ENCODE measurements at regions not wholly inside any gene's neighbourhood (a gene's known extent, or its start where the extent isn't known, plus 50 kb on each side); places are given as distances from the start of the nearest gene placed in this dataset.

GRCh38 chr20:23233341-23233740, 117.2 kb upstream of the NXT1 start:
- H3K27me3 ChIP-seq (ENCODE audit: insufficient read depth, low read length): no peaks in the 10 kb centered on the region
- Mint-ChIP-seq H3K27ac (no peak overlapping the region), H3K4me3 (no peak overlapping the region), H3K27me3 (peaks cover 0 to 1% of the 10 kb centered on the region in 2 donors), H3K36me3 (no peaks in the 10 kb centered on the region), H3K4me1 (no peaks in the 10 kb centered on the region), H3K9me3 (peaks cover 3 to 47% (median 19%) of the 10 kb centered on the region in 8 donors)
- intact Hi-C loops (cut with micrococcal nuclease): no loop called here
- H3K9me3 ChIP-seq (ENCODE audit: control insufficient read depth in 1 of 2, low read length in 2 of 2): peaks cover 0 to 8% of the 10 kb centered on the region in 2 donors
- POLR2A ChIA-PET (ENCODE audit: partially characterized antibody): no interaction called here
- no peaks in the 10 kb centered on the region for H3K4me1 ChIP-seq (ENCODE audit: insufficient read depth, low read length)
- no peak for DNase-seq
- H3K36me3 ChIP-seq (ENCODE audit: insufficient read depth, low read length): no peaks in the 10 kb centered on the region
- CTCF ChIA-PET (ENCODE audit: partially characterized antibody): no interaction called here
- no peak overlapping the region for H3K4me3 ChIP-seq (ENCODE audit: low read length in 2 of 2)
- no peak overlapping the region for H3K27ac ChIP-seq (ENCODE audit: low read depth, low read length)

- POLR2A ChIA-PET (ENCODE audit: partially characterized antibody): no interaction called here
- no peak for DNase-seq
- Mint-ChIP-seq H3K4me3 (no peak overlapping the region), H3K36me3 (no peaks in the 10 kb centered on the region), H3K27me3 (peaks cover 0 to 1% of the 10 kb centered on the region in 2 donors), H3K4me1 (no peaks in the 10 kb centered on the region), H3K9me3 (peaks cover 3 to 42% (median 17%) of the 10 kb centered on the region in 8 donors), H3K27ac (no peak overlapping the region)
- intact Hi-C loops (cut with micrococcal nuclease): no loop called here
- no peaks in the 10 kb centered on the region for H3K4me1 ChIP-seq (ENCODE audit: insufficient read depth, low read length)
- CTCF ChIA-PET (ENCODE audit: partially characterized antibody): no interaction called here
- H3K36me3 ChIP-seq (ENCODE audit: insufficient read depth, low read length): no peaks in the 10 kb centered on the region
- H3K27ac ChIP-seq (ENCODE audit: low read depth, low read length): no peak overlapping the region
- peaks cover 0 to 8% of the 10 kb centered on the region in 2 donors for H3K9me3 ChIP-seq (ENCODE audit: control insufficient read depth in 1 of 2, low read length in 2 of 2)
- no peaks in the 10 kb centered on the region for H3K27me3 ChIP-seq (ENCODE audit: insufficient read depth, low read length)
- H3K4me3 ChIP-seq (ENCODE audit: low read length in 2 of 2): no peak overlapping the region
Observed at GRCh38 chr20:23232679-23233308, 117.8 kb upstream of the NXT1 start.

GRCh38 chr20:23232219-23232581, 118.4 kb upstream of the NXT1 start:
- CTCF ChIA-PET (ENCODE audit: partially characterized antibody): no interaction called here
- no peaks in the 10 kb centered on the region for H3K4me1 Mint-ChIP-seq
- intact Hi-C loops (cut with micrococcal nuclease): no loop called here

GRCh38 chr20:23231561-23232218, 118.9 kb upstream of the NXT1 start:
- Histone ChIP-seq H3K4me1 (ENCODE audit: insufficient read depth, low read length) (no peaks in the 10 kb centered on the region), H3K27me3 (ENCODE audit: insufficient read depth, low read length) (no peaks in the 10 kb centered on the region), H3K36me3 (ENCODE audit: insufficient read depth, low read length) (no peaks in the 10 kb centered on the region), H3K4me3 (ENCODE audit: low read length in 2 of 2) (no peak overlapping the region), H3K9me3 (ENCODE audit: control insufficient read depth in 1 of 2, low read length in 2 of 2) (peaks cover 0 to 8% of the 10 kb centered on the region in 2 donors), H3K27ac (ENCODE audit: low read depth, low read length) (no peak overlapping the region)
- ChIA-PET POLR2A (ENCODE audit: partially characterized antibody) (no interaction called here), CTCF (ENCODE audit: partially characterized antibody) (no interaction called here)
- peaks cover 0 to 1% of the 10 kb centered on the region in 2 donors for H3K27me3 Mint-ChIP-seq
- H3K4me1 Mint-ChIP-seq: no peaks in the 10 kb centered on the region
- DNase-seq: no peak
- no peaks in the 10 kb centered on the region for H3K36me3 Mint-ChIP-seq
- H3K4me3 Mint-ChIP-seq: no peak overlapping the region
- intact Hi-C loops (cut with micrococcal nuclease): no loop called here
- peaks cover 0 to 36% (median 13%) of the 10 kb centered on the region in 8 donors for H3K9me3 Mint-ChIP-seq
- H3K27ac Mint-ChIP-seq: no peak overlapping the region

More at GRCh38 chr20:23232219-23232581, 118.4 kb upstream of the NXT1 start:
- Histone ChIP-seq H3K4me1 (ENCODE audit: insufficient read depth, low read length) (no peaks in the 10 kb centered on the region), H3K9me3 (ENCODE audit: control insufficient read depth in 1 of 2, low read length in 2 of 2) (peaks cover 0 to 8% of the 10 kb centered on the region in 2 donors), H3K27me3 (ENCODE audit: insufficient read depth, low read length) (no peaks in the 10 kb centered on the region), H3K4me3 (ENCODE audit: low read length in 2 of 2) (no peak overlapping the region), H3K36me3 (ENCODE audit: insufficient read depth, low read length) (no peaks in the 10 kb centered on the region), H3K27ac (ENCODE audit: low read depth, low read length) (no peak overlapping the region)
- H3K4me3 Mint-ChIP-seq: no peak overlapping the region
- no peaks in the 10 kb centered on the region for H3K36me3 Mint-ChIP-seq
- DNase-seq: no peak
- peaks cover 0 to 41% (median 15%) of the 10 kb centered on the region in 8 donors for H3K9me3 Mint-ChIP-seq
- POLR2A ChIA-PET (ENCODE audit: partially characterized antibody): no interaction called here
- no peak overlapping the region for H3K27ac Mint-ChIP-seq
- peaks cover 0 to 1% of the 10 kb centered on the region in 2 donors for H3K27me3 Mint-ChIP-seq

DNA sequence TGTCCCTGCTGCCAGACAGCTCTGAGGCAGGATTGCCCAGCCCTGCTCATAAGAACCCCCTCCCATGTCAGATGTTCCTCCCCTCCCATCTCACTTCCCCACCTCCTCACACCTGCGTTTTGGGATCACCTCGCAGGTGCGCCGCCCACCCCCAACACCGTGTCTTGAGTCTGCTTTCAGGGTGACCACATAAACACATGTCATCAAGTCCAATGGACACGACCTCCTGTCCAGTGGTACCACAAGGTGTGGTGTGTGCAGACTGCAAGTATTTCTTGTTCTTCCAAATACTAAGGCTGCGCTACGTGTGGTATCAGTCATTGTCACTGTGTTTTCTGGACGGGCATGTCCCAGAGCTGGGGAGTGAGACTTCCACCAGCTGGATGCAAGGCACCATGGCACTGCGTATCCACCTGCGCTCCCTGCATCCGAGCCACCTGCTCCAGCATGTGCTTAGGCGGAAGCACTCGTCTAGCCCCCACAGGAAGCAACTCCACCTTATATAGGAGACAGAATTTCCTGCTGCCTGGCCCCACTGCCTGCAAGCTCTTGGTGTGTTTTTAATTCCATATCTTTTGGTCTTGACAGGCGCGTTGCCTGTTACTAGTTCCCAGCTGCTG, 119.7 kb upstream of the NXT1 start:
- Mint-ChIP-seq H3K4me1 (no peaks in the 10 kb centered on the region), H3K27ac (no peak overlapping the region), H3K36me3 (no peaks in the 10 kb centered on the region), H3K27me3 (peaks cover 1 to 4% of the 10 kb centered on the region in 2 donors), H3K4me3 (no peak overlapping the region), H3K9me3 (peaks cover 0 to 31% (median 14%) of the 10 kb centered on the region in 8 donors)
- Histone ChIP-seq H3K4me1 (ENCODE audit: insufficient read depth, low read length) (no peaks in the 10 kb centered on the region), H3K4me3 (ENCODE audit: low read length in 2 of 2) (no peak overlapping the region), H3K27ac (ENCODE audit: low read depth, low read length) (no peak overlapping the region), H3K27me3 (ENCODE audit: insufficient read depth, low read length) (no peaks in the 10 kb centered on the region), H3K36me3 (ENCODE audit: insufficient read depth, low read length) (no peaks in the 10 kb centered on the region), H3K9me3 (ENCODE audit: control insufficient read depth in 1 of 2, low read length in 2 of 2) (peaks cover 0 to 8% of the 10 kb centered on the region in 2 donors)
- ChIA-PET CTCF (ENCODE audit: partially characterized antibody) (no interaction called here), POLR2A (ENCODE audit: partially characterized antibody) (no interaction called here)
- intact Hi-C loops (cut with micrococcal nuclease): no loop called here
- no peak for DNase-seq

GRCh38 chr20:23229989-23230388, 120.6 kb upstream of the NXT1 start:
- H3K4me1 ChIP-seq (ENCODE audit: insufficient read depth, low read length): no peaks in the 10 kb centered on the region
- Mint-ChIP-seq H3K4me3 (no peak overlapping the region), H3K4me1 (no peaks in the 10 kb centered on the region), H3K27ac (no peak overlapping the region), H3K27me3 (peaks cover 4 to 5% of the 10 kb centered on the region in 2 donors), H3K36me3 (no peaks in the 10 kb centered on the region), H3K9me3 (peaks cover 0 to 25% (median 11%) of the 10 kb centered on the region in 8 donors)
- ChIA-PET POLR2A (ENCODE audit: partially characterized antibody) (no interaction called here), CTCF (ENCODE audit: partially characterized antibody) (no interaction called here)
- H3K27me3 ChIP-seq (ENCODE audit: insufficient read depth, low read length): no peaks in the 10 kb centered on the region
- intact Hi-C loops (cut with micrococcal nuclease): no loop called here
- peaks cover 0 to 2% of the 10 kb centered on the region in 2 donors for H3K9me3 ChIP-seq (ENCODE audit: control insufficient read depth in 1 of 2, low read length in 2 of 2)
- no peak for DNase-seq
- H3K27ac ChIP-seq (ENCODE audit: low read depth, low read length): no peak overlapping the region
- no peaks in the 10 kb centered on the region for H3K36me3 ChIP-seq (ENCODE audit: insufficient read depth, low read length)
- no peak overlapping the region for H3K4me3 ChIP-seq (ENCODE audit: low read length in 2 of 2)

- Histone ChIP-seq H3K9me3 (ENCODE audit: control insufficient read depth in 1 of 2, low read length in 2 of 2) (no peaks in the 10 kb centered on the region), H3K36me3 (ENCODE audit: insufficient read depth, low read length) (no peaks in the 10 kb centered on the region), H3K4me3 (ENCODE audit: low read length in 2 of 2) (no peak overlapping the region), H3K27me3 (ENCODE audit: insufficient read depth, low read length) (no peaks in the 10 kb centered on the region), H3K27ac (ENCODE audit: low read depth, low read length) (no peak overlapping the region), H3K4me1 (ENCODE audit: insufficient read depth, low read length) (no peaks in the 10 kb centered on the region)
- H3K36me3 Mint-ChIP-seq: no peaks in the 10 kb centered on the region
- DNase-seq: no peak
- ChIA-PET CTCF (ENCODE audit: partially characterized antibody) (no interaction called here), POLR2A (ENCODE audit: partially characterized antibody) (no interaction called here)
- H3K4me3 Mint-ChIP-seq: no peak overlapping the region
- H3K9me3 Mint-ChIP-seq: peaks cover 0 to 19% (median 8%) of the 10 kb centered on the region in 8 donors
- H3K27me3 Mint-ChIP-seq: peaks cover 4 to 5% of the 10 kb centered on the region in 2 donors
- H3K27ac Mint-ChIP-seq: no peak overlapping the region
- intact Hi-C loops (cut with micrococcal nuclease): no loop called here
- H3K4me1 Mint-ChIP-seq: no peaks in the 10 kb centered on the region
Observed at GRCh38 chr20:23228912-23229311, 121.7 kb upstream of the NXT1 start.
